ENCODE measurements at regions not wholly inside any gene's neighbourhood (a gene's known extent, or its start where the extent isn't known, plus 50 kb on each side); places are given as distances from the start of the nearest gene placed in this dataset.
"Not testable (repeated sequence)": the region's sequence is repeated elsewhere in the genome, so short reads cannot be mapped to it uniquely, and the experiment has no call there.

- no peaks in the 10 kb centered on the region for H3K36me3 Mint-ChIP-seq
- CTCF ChIA-PET: interaction anchor here (1.1 to 8.6 kb wide), 5 partner anchors 57 to 190 kb away, joined by 3 to 65 read pairs (median 11); partner anchors contain the start of gene SPSB1
- H3K27ac Mint-ChIP-seq: no peak overlapping the region
- H3K4me1 Mint-ChIP-seq: no peaks in the 10 kb centered on the region
- no peaks in the 10 kb centered on the region for H3K9me3 Mint-ChIP-seq (ENCODE audit: low read depth)
- no peak for ATAC-seq
- no peak overlapping the region for H3K4me3 Mint-ChIP-seq
- peaks cover 25% of the 10 kb centered on the region for H3K27me3 Mint-ChIP-seq
- DNase-seq: no peak
Observed at GRCh38 chr1:9456833-9457232, 82.4 kb upstream of the SLC25A33 start.

DNA sequence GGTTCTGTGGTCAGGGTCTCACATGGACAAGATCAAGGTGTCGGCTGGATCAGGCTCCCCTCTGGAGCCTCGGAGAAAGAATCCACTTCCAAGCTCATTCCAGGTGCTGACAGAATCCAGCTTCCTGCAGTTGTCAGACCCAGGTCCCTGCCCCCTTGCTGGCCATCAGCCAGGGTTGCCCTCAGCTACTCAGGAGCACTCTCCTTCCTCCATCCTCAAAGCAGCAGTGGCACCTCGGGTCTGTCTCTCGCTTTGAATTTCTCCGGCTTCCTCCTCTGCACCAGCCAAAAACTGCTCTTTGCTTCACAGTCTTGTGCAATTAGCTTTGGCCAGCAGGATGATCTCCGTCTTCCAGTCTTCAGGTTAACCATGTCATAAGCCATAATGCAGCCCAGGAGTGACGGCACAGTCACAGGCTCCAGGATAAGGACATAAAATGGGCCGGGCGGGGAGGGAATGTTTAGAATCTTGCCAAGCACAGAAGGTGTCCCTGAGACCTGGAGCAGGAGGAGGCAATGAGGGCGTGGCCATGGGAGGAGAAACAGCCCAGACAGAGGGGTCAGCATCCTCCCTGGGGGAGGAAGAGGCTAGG lies 79.4 kb upstream of the SLC25A33 start:
- Mint-ChIP-seq H3K27me3 (peaks cover 23% of the 10 kb centered on the region), H3K36me3 (no peaks in the 10 kb centered on the region), H3K4me3 (no peak overlapping the region), H3K4me1 (no peaks in the 10 kb centered on the region), H3K9me3 (ENCODE audit: low read depth) (no peaks in the 10 kb centered on the region), H3K27ac (no peak overlapping the region)
- no peak for ATAC-seq
- no peak for DNase-seq
- CTCF ChIA-PET: interaction anchor here (0.9 to 8.6 kb wide), 5 partner anchors 19 to 193 kb away, joined by 3 to 64 read pairs (median 8); no protein-coding TSS in a partner anchor

- CTCF ChIA-PET: no interaction called here
- no peak for DNase-seq
- Mint-ChIP-seq H3K27ac (no peak overlapping the region), H3K36me3 (no peaks in the 10 kb centered on the region), H3K9me3 (ENCODE audit: low read depth) (no peaks in the 10 kb centered on the region), H3K27me3 (peaks cover 26% of the 10 kb centered on the region), H3K4me3 (no peak overlapping the region), H3K4me1 (no peaks in the 10 kb centered on the region)
- no peak for ATAC-seq
Observed at GRCh38 chr1:9465640-9466039, 73.6 kb upstream of the SLC25A33 start.

- Mint-ChIP-seq H3K27me3 (peaks cover 31% of the 10 kb centered on the region), H3K36me3 (no peaks in the 10 kb centered on the region), H3K27ac (no peak overlapping the region), H3K4me3 (no peak overlapping the region), H3K9me3 (ENCODE audit: low read depth) (no peaks in the 10 kb centered on the region), H3K4me1 (no peaks in the 10 kb centered on the region)
- CTCF ChIA-PET: interaction anchor here (1.0 kb wide), 2 partner anchors 25 to 29 kb away, joined by 3 read pairs; no protein-coding TSS in a partner anchor
- DNase-seq: no peak
- no peak for ATAC-seq
Observed at GRCh38 chr1:9466780-9467758, 72.2 kb upstream of the SLC25A33 start.

GRCh38 chr1:9469882-9470281 lies 69.4 kb upstream of the SLC25A33 start:
- H3K27ac Mint-ChIP-seq; CTCF ChIA-PET; DNase-seq; H3K4me3 Mint-ChIP-seq; H3K36me3 Mint-ChIP-seq; H3K4me1 Mint-ChIP-seq; H3K9me3 Mint-ChIP-seq (ENCODE audit: low read depth); ATAC-seq: not testable (repeated sequence)
- peaks cover 33% of the 10 kb centered on the region for H3K27me3 Mint-ChIP-seq

DNA sequence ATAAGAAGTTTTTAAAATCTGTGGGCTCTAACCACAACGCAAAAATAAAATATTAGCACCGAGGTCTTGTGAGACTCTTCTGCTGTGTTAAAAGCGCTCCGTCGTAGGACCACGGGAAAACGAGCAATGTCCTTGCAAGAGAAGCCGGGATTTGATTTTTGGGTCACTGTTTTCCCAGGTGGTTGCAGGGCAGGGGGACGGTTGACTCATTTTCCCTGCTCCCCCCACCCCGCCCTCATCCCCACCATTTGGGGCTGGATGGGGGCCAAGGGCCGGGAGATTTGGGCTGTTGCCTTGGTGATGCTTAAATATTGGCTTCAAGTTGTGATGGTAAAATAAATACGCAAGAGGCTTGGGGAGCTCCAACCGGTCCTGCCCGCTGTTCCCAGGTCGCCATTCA lies 67.6 kb upstream of the SLC25A33 start:
- Mint-ChIP-seq H3K9me3 (ENCODE audit: low read depth) (no peaks in the 10 kb centered on the region), H3K27ac (no peak overlapping the region), H3K36me3 (no peaks in the 10 kb centered on the region), H3K27me3 (peaks cover 34% of the 10 kb centered on the region), H3K4me1 (no peaks in the 10 kb centered on the region), H3K4me3 (no peak overlapping the region)
- ATAC-seq (no peak), DNase-seq (no peak)
- CTCF ChIA-PET: no interaction called here

DNA sequence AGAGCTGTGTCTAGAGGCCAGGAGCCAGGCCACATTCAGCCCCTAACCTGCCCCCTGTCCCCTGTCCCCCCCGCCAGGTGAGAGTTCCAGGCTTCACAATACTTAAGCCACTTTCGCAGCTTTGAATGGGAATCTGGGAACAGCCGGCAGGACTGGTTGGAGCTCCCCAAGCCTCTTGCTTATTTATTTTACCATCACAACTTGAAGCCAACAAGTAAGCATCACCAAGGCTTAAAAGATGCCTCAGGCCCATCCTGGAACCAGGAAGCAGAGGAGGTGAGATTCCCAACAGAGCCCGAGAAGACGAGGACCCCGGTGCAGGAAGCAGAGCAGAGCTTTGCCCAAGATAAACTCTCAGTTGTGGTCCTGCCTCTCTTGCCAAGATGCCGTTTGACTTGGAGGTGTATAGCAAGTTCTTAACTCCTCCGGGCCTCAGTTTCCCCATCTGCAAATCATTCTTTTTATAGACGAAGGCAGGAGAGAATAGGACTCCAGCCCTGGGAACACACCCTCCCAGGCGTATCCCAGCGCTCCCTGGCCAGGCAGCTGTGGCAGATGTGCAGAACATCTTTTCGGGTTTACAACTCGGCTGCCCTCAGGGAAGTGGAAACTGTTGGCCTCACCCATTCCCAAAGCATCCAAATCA lies 66.8 kb upstream of the SLC25A33 start:
- H3K36me3 Mint-ChIP-seq: no peaks in the 10 kb centered on the region
- H3K27ac Mint-ChIP-seq: no peak overlapping the region
- ATAC-seq (no peak), DNase-seq (no peak)
- H3K4me3 Mint-ChIP-seq: no peak overlapping the region
- no peaks in the 10 kb centered on the region for H3K4me1 Mint-ChIP-seq
- H3K27me3 Mint-ChIP-seq: peaks cover 28% of the 10 kb centered on the region
- CTCF ChIA-PET: interaction anchor here (1.7 kb wide), 1 partner anchor 184 kb away, joined by 3 read pairs; no protein-coding TSS in a partner anchor
- H3K9me3 Mint-ChIP-seq (ENCODE audit: low read depth): no peaks in the 10 kb centered on the region

DNA sequence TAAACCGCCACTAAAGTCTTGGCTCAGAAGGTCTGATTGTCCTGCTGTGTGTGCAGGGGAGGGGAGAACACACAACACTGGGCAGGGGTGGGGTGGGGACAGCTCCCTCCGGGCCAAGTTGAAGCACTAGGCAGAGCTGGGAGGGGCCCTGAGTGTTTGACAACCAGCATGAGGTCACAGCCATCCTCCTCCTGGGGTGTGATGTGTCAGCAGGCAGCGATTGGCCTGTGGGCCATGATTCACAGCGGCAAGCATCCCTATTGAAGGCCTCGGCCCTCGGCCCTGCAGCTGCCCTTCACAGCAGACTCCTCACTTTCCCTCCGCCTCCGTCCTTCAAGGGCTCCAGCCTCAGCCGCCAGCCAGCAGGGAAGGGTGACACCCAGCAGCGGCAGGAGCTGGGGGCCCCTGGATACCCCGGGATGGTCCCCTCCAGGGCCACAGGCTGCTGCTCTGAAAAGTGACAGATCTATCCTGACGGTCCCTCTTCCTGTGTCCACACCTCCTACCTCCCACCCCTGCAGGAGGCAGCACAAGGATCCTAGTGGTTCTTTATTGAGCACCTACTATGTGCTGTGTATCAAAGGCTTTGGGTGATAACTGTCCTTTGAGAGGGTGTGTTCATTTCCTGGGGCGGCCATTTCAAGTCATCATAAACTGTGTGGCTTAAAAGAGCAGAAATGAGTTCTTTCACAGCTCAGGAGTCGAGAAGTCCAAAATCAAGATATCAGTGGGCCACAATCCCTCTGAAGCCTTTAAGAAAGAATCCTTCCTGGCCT lies 66.0 kb upstream of the SLC25A33 start:
- H3K4me3 Mint-ChIP-seq: no peak overlapping the region
- no peaks in the 10 kb centered on the region for H3K9me3 Mint-ChIP-seq (ENCODE audit: low read depth)
- CTCF ChIA-PET: interaction anchor here (1.7 kb wide), 1 partner anchor 184 kb away, joined by 3 read pairs; no protein-coding TSS in a partner anchor
- H3K27ac Mint-ChIP-seq: no peak overlapping the region
- ATAC-seq: no peak
- peaks cover 26% of the 10 kb centered on the region for H3K27me3 Mint-ChIP-seq
- no peaks in the 10 kb centered on the region for H3K36me3 Mint-ChIP-seq
- no peak for DNase-seq
- no peaks in the 10 kb centered on the region for H3K4me1 Mint-ChIP-seq

GRCh38 chr1:9475061-9475627 lies 64.1 kb upstream of the SLC25A33 start:
- CTCF ChIA-PET: interaction anchor here (2.3 kb wide), 1 partner anchor 21 kb away, joined by 7 read pairs; no protein-coding TSS in a partner anchor
- H3K36me3 Mint-ChIP-seq: no peaks in the 10 kb centered on the region
- peaks cover 19% of the 10 kb centered on the region for H3K27me3 Mint-ChIP-seq
- ATAC-seq: no peak
- no peak for DNase-seq
- no peak overlapping the region for H3K27ac Mint-ChIP-seq
- no peaks in the 10 kb centered on the region for H3K9me3 Mint-ChIP-seq (ENCODE audit: low read depth)
- H3K4me3 Mint-ChIP-seq: no peak overlapping the region
- no peaks in the 10 kb centered on the region for H3K4me1 Mint-ChIP-seq

DNA sequence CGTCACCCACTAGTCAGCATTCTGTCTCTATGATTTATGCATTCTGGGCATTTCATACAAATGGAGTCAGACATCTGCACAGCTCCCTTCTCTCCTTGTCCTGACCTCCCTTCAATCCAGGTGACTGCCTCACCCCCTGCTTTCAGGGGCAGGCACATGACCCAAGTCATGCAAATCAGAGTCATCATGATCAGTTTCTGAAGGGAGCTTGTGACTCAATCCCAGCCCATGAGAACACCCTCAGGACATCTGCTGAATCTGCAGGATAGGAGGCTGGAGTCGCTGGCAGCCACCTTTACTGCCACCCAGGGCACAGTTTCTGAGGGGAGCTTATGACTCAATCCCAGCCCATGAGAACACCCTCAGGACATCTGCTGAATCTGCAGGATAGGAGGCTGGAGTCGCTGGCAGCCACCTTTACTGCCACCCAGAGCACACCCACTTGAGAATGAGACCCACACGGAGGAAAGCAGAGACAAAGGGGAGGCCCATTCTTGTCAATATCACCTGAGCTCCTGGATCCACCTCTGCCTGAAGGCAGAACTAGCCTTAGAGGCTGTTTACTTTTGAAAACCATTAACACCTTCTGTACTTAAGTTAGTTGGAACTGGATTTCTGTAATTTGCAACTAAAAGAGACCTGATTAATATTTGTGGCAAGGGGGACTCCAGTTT lies 62.3 kb upstream of the SLC25A33 start:
- Mint-ChIP-seq H3K4me1 (no peaks in the 10 kb centered on the region), H3K4me3 (no peak overlapping the region), H3K27ac (no peak overlapping the region), H3K9me3 (ENCODE audit: low read depth) (no peaks in the 10 kb centered on the region), H3K27me3 (peaks cover 11% of the 10 kb centered on the region), H3K36me3 (no peaks in the 10 kb centered on the region)
- no peak for DNase-seq
- no peak for ATAC-seq
- CTCF ChIA-PET: interaction anchor here (2.3 kb wide), 1 partner anchor 19 kb away, joined by 7 read pairs; no protein-coding TSS in a partner anchor

DNA sequence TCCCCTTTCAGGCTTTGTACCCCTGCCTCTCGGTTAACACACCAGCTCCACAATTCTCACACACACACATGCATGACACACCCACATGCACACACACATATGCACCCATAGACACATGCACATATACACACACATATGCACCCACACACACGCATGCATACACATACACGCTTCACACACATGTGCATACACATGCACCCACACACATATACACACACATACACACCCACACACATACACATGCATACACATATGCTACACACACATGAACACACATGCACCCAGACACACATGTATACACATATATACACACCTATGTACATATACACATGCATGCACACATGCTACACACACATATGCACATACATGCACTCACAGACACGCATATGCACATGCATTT lies 61.7 kb upstream of the SLC25A33 start:
- no peak overlapping the region for H3K4me3 Mint-ChIP-seq
- no peaks in the 10 kb centered on the region for H3K36me3 Mint-ChIP-seq
- peaks cover 9% of the 10 kb centered on the region for H3K27me3 Mint-ChIP-seq
- ATAC-seq (no peak), DNase-seq (no peak)
- CTCF ChIA-PET: no interaction called here
- H3K27ac Mint-ChIP-seq: no peak overlapping the region
- H3K4me1 Mint-ChIP-seq: no peaks in the 10 kb centered on the region
- no peaks in the 10 kb centered on the region for H3K9me3 Mint-ChIP-seq (ENCODE audit: low read depth)

DNA sequence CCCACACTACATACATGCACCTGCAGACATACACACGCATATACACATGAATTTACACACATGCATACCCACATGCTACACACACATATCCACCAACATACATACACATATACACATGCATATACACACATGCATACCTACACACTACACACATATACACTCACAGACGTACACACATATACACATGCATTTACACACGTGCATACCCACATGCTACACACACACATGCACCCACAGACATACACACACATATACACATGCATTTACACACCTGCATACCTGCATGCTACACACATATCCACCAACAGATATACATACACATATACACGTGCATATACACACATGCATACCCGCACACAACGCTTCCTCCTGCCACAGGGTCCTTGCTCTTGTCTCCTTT lies 61.2 kb upstream of the SLC25A33 start:
- Mint-ChIP-seq H3K4me3 (no peak overlapping the region), H3K9me3 (ENCODE audit: low read depth) (no peaks in the 10 kb centered on the region), H3K36me3 (no peaks in the 10 kb centered on the region), H3K27me3 (peaks cover 9% of the 10 kb centered on the region), H3K4me1 (no peaks in the 10 kb centered on the region), H3K27ac (no peak overlapping the region)
- CTCF ChIA-PET: no interaction called here
- ATAC-seq (no peak), DNase-seq (no peak)
